PC-3 (cell line): ENCODE measurements at regions not wholly inside any gene's neighbourhood (a gene's known extent, or its start where the extent isn't known, plus 50 kb on each side); places are given as distances from the start of the nearest gene placed in this dataset.
A peak's percentile ranks its signal among the peaks of the same experiment; 100 is the strongest.

Experiments used
- ATAC-seq: fragments of 200-7000 bp; cut with Tn5 transposase; 2 replicates; pipeline ENCODE4 v1.9.1; 2020; ENCODE audit warnings: mild to moderate bottlenecking, moderate library complexity
- BruUV-seq: library from RNA; stranded (reverse); fragments of 400-500 nt; replicated peaks from 2 replicates; lab custom pipeline; 2021; lab: Mats Ljungman, UMichigan
- CTCF ChIA-PET: fragments of 300-600 bp; sonication (Branson Sonifier 250); formaldehyde crosslinking; loops from one replicate; lab custom pipeline; 2022; ENCODE audit warnings: antibody characterized with exemption; lab: Charles Lee
- POLR2A ChIA-PET: fragments of 300-600 bp; sonication (Branson Sonifier 250); formaldehyde crosslinking; loops from one replicate; lab custom pipeline; 2022; ENCODE audit warnings: antibody characterized with exemption; ENCODE audit not compliant: unreplicated experiment; lab: Charles Lee
- DNase-seq: peaks from one replicate; pipeline ENCODE4 v3.0.0-alpha.2; 2015
- H2AFZ ChIP-seq: fragments of 300-600 bp; sonication (generic); 2 replicates; pipeline ENCODE4 v1.6.0; 2016; ENCODE audit warnings: antibody characterized with exemption, low read length
- H3F3A ChIP-seq: fragments of 300-600 bp; sonication (generic); one replicate; pipeline ENCODE4 v1.6.0; 2017; ENCODE audit warnings: antibody characterized with exemption, low read length, control low read depth, mild to moderate bottlenecking; ENCODE audit not compliant: unreplicated experiment
- H3K27ac ChIP-seq: fragments of 300-600 bp; sonication (generic); 2 replicates; pipeline ENCODE4 v1.5.1; 2016; ENCODE audit warnings: mild to moderate bottlenecking, low read length
- H3K27me3 ChIP-seq: fragments of 300-600 bp; sonication (generic); 2 replicates; pipeline ENCODE4 v1.6.1; 2016; ENCODE audit warnings: low read length, mixed read lengths
- H3K36me3 ChIP-seq: fragments of 300-600 bp; sonication (generic); 2 replicates; pipeline ENCODE4 v1.6.1; 2016; ENCODE audit warnings: low read depth, mixed run types, low read length, mixed read lengths
- H3K4me1 ChIP-seq: fragments of 300-600 bp; sonication (generic); 2 replicates; pipeline ENCODE4 v1.5.1; 2016; ENCODE audit warnings: low read length; ENCODE audit not compliant: insufficient read depth
- H3K4me2 ChIP-seq: fragments of 300-600 bp; sonication (generic); 2 replicates; pipeline ENCODE4 v1.6.0; 2016; ENCODE audit warnings: low read length
- H3K4me3 ChIP-seq: fragments of 300-600 bp; sonication (generic); 2 replicates; pipeline ENCODE4 v1.5.1; 2016; ENCODE audit warnings: mild to moderate bottlenecking, low read length, mixed read lengths
- H3K79me2 ChIP-seq: fragments of 300-600 bp; sonication (generic); 2 replicates; pipeline ENCODE4 v1.6.1; 2017; ENCODE audit warnings: low read length, mixed read lengths
- H3K9ac ChIP-seq: fragments of 300-600 bp; sonication (generic); 2 replicates; pipeline ENCODE4 v1.6.0; 2016; ENCODE audit warnings: mild to moderate bottlenecking, low read length
- H3K9me2 ChIP-seq: fragments of 300-600 bp; sonication (generic); replicated peaks from 2 replicates; pipeline ENCODE4 v1.6.1; 2016; ENCODE audit warnings: mixed run types, low read length, mixed read lengths
- H3K9me3 ChIP-seq: fragments of 300-600 bp; sonication (generic); 2 replicates; pipeline ENCODE4 v1.6.1; 2016; ENCODE audit warnings: low read length, mixed read lengths
- H4K20me1 ChIP-seq: fragments of 300-600 bp; sonication (generic); 2 replicates; pipeline ENCODE4 v1.6.1; 2016; ENCODE audit warnings: low read length, mixed read lengths
- EZH2 ChIP-seq: fragments of 300-600 bp; sonication (generic); IDR thresholded peaks from one replicate; pipeline ENCODE4 v1.6.1; 2017; ENCODE audit warnings: antibody characterized with exemption, mild to moderate bottlenecking, low read length; ENCODE audit not compliant: unreplicated experiment
- EZH2phosphoT487 ChIP-seq: fragments of 300-600 bp; sonication (generic); IDR thresholded peaks from 2 replicates; pipeline ENCODE4 v1.6.1; 2018; ENCODE audit warnings: mild to moderate bottlenecking, antibody characterized with exemption, low read length, borderline replicate concordance
- intact Hi-C: fragments of 100-400 bp; cut with micrococcal nuclease; formaldehyde crosslinking; loops from 2 replicates; pipeline ENCODE4 v1.9.0; 2023
- TF ChIP-seq, protein P1 (sequence below): fragments of 300-600 bp; sonication (generic); conservative IDR thresholded peaks from 2 replicates; pipeline ENCODE4 v1.5.1; 2017; ENCODE audit warnings: antibody characterized with exemption, low read depth, mild to moderate bottlenecking, low read length

- no peak for ATAC-seq
- Histone ChIP-seq H3K4me2 (no peak overlapping the region), H3K9ac (no peak overlapping the region; the same call in 1 of the 2 replicates), H3K4me3 (no peak overlapping the region), H3K4me1 (peaks cover 27% of the 10 kb centered on the region), H2AFZ (no peak overlapping the region), H3F3A (no peaks in the 10 kb centered on the region), H3K9me3 (peaks cover 6% of the 10 kb centered on the region; the same call in 1 of the 2 replicates), H3K36me3 (peaks cover 3% of the 10 kb centered on the region; the same call in 1 of the 2 replicates), H3K27me3 (no peaks in the 10 kb centered on the region), H3K79me2 (no peaks in the 10 kb centered on the region), H4K20me1 (no peaks in the 10 kb centered on the region), H3K9me2 (no peaks in the 10 kb centered on the region), H3K27ac (peak overlapping the region; percentile 90)
- no TSS peak for BruUV-seq
- CTCF ChIA-PET: no interaction called here
- POLR2A ChIA-PET: no interaction called here
- DNase-seq: no peak
- TF ChIP-seq, protein P1, sequence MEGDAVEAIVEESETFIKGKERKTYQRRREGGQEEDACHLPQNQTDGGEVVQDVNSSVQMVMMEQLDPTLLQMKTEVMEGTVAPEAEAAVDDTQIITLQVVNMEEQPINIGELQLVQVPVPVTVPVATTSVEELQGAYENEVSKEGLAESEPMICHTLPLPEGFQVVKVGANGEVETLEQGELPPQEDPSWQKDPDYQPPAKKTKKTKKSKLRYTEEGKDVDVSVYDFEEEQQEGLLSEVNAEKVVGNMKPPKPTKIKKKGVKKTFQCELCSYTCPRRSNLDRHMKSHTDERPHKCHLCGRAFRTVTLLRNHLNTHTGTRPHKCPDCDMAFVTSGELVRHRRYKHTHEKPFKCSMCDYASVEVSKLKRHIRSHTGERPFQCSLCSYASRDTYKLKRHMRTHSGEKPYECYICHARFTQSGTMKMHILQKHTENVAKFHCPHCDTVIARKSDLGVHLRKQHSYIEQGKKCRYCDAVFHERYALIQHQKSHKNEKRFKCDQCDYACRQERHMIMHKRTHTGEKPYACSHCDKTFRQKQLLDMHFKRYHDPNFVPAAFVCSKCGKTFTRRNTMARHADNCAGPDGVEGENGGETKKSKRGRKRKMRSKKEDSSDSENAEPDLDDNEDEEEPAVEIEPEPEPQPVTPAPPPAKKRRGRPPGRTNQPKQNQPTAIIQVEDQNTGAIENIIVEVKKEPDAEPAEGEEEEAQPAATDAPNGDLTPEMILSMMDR: no peak
- TF ChIP-seq EZH2phosphoT487: no peak
- no peak for TF ChIP-seq EZH2
- intact Hi-C loops: loop anchor here (1.0 kb wide), 1 partner anchor 72 kb away; the partner anchor contains the start of gene PSME4
These were observed 71.5 kb upstream of the PSME4 start for GRCh38 chr2:54042341-54042740.

- TF ChIP-seq, protein P1: no peak
- TF ChIP-seq EZH2 (no peak), EZH2phosphoT487 (no peak)
- CTCF ChIA-PET: interaction anchor here (0.6 kb wide), 1 partner anchor 20 kb away, joined by 3 read pairs; no protein-coding TSS in a partner anchor
- DNase-seq: peak; percentile 41
These were observed 70.3 kb upstream of the PSME4 start for GRCh38 chr2:54041135-54041534.

GRCh38 chr2:54040685-54041084 lies 69.9 kb upstream of the PSME4 start:
- BruUV-seq: no TSS peak
- Histone ChIP-seq H3K79me2 (no peaks in the 10 kb centered on the region), H3K9ac (no peak overlapping the region), H2AFZ (no peak overlapping the region), H3K9me3 (peaks cover 6% of the 10 kb centered on the region; the same call in 1 of the 2 replicates), H3K27ac (no peak overlapping the region), H3K4me1 (peaks cover 27% of the 10 kb centered on the region), H3F3A (no peaks in the 10 kb centered on the region), H3K4me2 (no peak overlapping the region), H3K4me3 (no peak overlapping the region), H3K9me2 (no peaks in the 10 kb centered on the region), H3K27me3 (no peaks in the 10 kb centered on the region), H3K36me3 (peaks cover 3% of the 10 kb centered on the region; the same call in 1 of the 2 replicates), H4K20me1 (no peaks in the 10 kb centered on the region)
- intact Hi-C loops: no loop called here
- TF ChIP-seq EZH2: no peak
- TF ChIP-seq EZH2phosphoT487: no peak
- TF ChIP-seq, protein P1: no peak
- ATAC-seq (no peak), DNase-seq (no peak)
- POLR2A ChIA-PET: no interaction called here
- CTCF ChIA-PET: no interaction called here

More at GRCh38 chr2:54041135-54041534, 70.3 kb upstream of the PSME4 start:
- H2AFZ ChIP-seq: no peak overlapping the region
- H3K4me2 ChIP-seq: no peak overlapping the region
- H3K9ac ChIP-seq: no peak overlapping the region
- peak; percentile 18; the same call in 1 of the 2 replicates for ATAC-seq
- no TSS peak for BruUV-seq
- no peaks in the 10 kb centered on the region for H3K79me2 ChIP-seq
- H3F3A ChIP-seq: no peaks in the 10 kb centered on the region
- H4K20me1 ChIP-seq: no peaks in the 10 kb centered on the region
- H3K27ac ChIP-seq: peak overlapping the region; percentile 22; the same call in 1 of the 2 replicates
- peaks cover 3% of the 10 kb centered on the region; the same call in 1 of the 2 replicates for H3K36me3 ChIP-seq
- H3K4me1 ChIP-seq: peaks cover 27% of the 10 kb centered on the region
- no peaks in the 10 kb centered on the region for H3K9me2 ChIP-seq
- no peak overlapping the region for H3K4me3 ChIP-seq
- POLR2A ChIA-PET: no interaction called here
- no peaks in the 10 kb centered on the region for H3K27me3 ChIP-seq
- H3K9me3 ChIP-seq: peaks cover 6% of the 10 kb centered on the region; the same call in 1 of the 2 replicates
- intact Hi-C loops: no loop called here
